Lung (tissue), 11 donors: ENCODE measurements at regions not wholly inside any gene's neighbourhood (a gene's known extent, or its start where the extent isn't known, plus 50 kb on each side); places are given as distances from the start of the nearest gene placed in this dataset.

Source experiments
- ATAC-seq: fragments of 200-7000 bp; cut with Tn5 transposase; one replicate; pipeline ENCODE4 v1.9.1; 2020; ENCODE audit warnings: moderate number of reproducible peaks; ENCODE audit not compliant: insufficient read depth, low FRiP score
- DNase-seq, 3 donors: peaks; one replicate each; pipeline ENCODE4 v3.0.0-alpha.2; 2013 to 2017
- H3K27ac ChIP-seq, 2 donors: one replicate each; pipeline ENCODE4 v1.5.1; 2013; ENCODE audit warnings: mild to moderate bottlenecking in 2 of 2, moderate library complexity in 2 of 2, control low read depth in 1 of 2, inconsistent platforms in 1 of 2, low read depth in 1 of 2, low read length in 1 of 2
- H3K27me3 ChIP-seq, 3 donors: one replicate each; pipeline ENCODE4 v1.5.1; 2013; ENCODE audit warnings: low read length in 2 of 3; ENCODE audit not compliant: control insufficient read depth in 3 of 3, insufficient read depth in 3 of 3
- H3K36me3 ChIP-seq, 4 donors: one replicate each; pipeline ENCODE4 v1.5.1; 2013; ENCODE audit warnings: low read length in 4 of 4, mild to moderate bottlenecking in 1 of 4, moderate library complexity in 1 of 4; ENCODE audit not compliant: control insufficient read depth in 4 of 4, insufficient read depth in 4 of 4
- H3K4me1 ChIP-seq, 5 donors: one replicate each; pipeline ENCODE4 v1.5.1; 2013; ENCODE audit warnings: low read length in 5 of 5, mild to moderate bottlenecking in 2 of 5, moderate library complexity in 1 of 5; ENCODE audit not compliant: control insufficient read depth in 5 of 5, insufficient read depth in 5 of 5
- H3K4me3 ChIP-seq: one replicate; pipeline ENCODE4 v1.5.1; 2013; ENCODE audit warnings: mild to moderate bottlenecking, control low read depth, moderate library complexity
- H3K9ac ChIP-seq, 2 donors: one replicate each; pipeline ENCODE4 v1.5.1; 2013; ENCODE audit warnings: low read length in 2 of 2, control low read depth in 1 of 2; ENCODE audit not compliant: insufficient read depth in 1 of 2
- H3K9me3 ChIP-seq, 4 donors: one replicate each; pipeline ENCODE4 v1.5.1; 2013; ENCODE audit warnings: low read length in 3 of 4, mild to moderate bottlenecking in 1 of 4, moderate library complexity in 1 of 4; ENCODE audit not compliant: control insufficient read depth in 4 of 4, insufficient read depth in 3 of 4
- WGBS, 2 donors: extraction: QIAGEN DNeasy Blood & Tissue Kit; methylation state at CpG; one replicate each; pipeline ENCODE4 v1.1.7; 2013; 5-methylcytosine and 5-hydroxymethylcytosine counted together
- TF ChIP-seq, protein P1 (sequence below): IDR thresholded peaks from 2 replicates; pipeline ENCODE4 v1.5.1; 2012; ENCODE audit warnings: mild to moderate bottlenecking; ENCODE audit errors: control extremely low read depth, extremely low read depth
- donor health status: control.
- donor health status: control.
- donor health status: Bipolar disorder and iron deficiency.
- donor health status: healthy.
- donor health status: DM: yes; HTN: yes; CAD: no.

DNA sequence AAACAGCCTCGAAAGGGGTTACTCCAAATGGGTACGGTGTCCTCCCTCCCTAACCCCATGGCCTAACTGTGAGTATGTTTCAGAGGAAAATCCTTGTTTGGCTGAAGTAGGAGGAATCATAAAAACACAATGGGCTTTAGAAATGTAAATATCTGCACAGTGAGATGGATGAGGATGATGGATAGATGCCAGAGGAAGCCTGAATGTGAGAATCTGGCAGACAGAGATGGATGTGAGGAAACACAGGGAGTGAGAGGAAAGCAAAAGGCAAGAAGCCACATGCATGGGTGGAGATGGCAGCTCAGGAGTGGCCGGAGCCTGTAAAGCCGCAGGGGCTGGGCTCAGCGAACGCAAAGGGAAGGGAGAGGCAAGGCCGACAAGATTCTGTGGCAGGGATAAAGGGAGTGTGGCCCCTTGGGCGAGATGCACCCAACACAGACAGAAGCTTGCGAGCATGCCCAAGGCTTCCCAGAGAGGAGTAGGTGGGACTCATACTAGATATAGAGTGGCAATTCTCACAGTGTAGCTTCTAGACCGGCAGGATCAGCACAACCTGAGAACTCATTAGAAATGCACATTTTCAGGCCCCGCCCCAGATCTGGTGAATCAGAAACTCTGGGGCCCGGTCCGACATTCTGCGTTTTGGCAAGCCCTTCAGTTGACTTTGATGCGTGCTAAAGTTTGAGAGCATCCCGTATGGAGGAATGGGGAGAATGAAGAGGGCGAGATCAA lies 237.3 kb upstream of the CADM1 start:
- 74 to 81% methylated on average over 17 of the region's 17 CpGs for WGBS, 2 donors
- peaks cover 0 to 2% (median 0%) of the 10 kb centered on the region in 4 donors for H3K9me3 ChIP-seq
- no peak overlapping the region for H3K27ac ChIP-seq
- ATAC-seq: no peak
- H3K4me3 ChIP-seq: no peak overlapping the region
- no peaks in the 10 kb centered on the region for H3K27me3 ChIP-seq
- H3K4me1 ChIP-seq: no peaks in the 10 kb centered on the region
- no peak for DNase-seq
- H3K36me3 ChIP-seq: no peaks in the 10 kb centered on the region
- TF ChIP-seq, protein P1, sequence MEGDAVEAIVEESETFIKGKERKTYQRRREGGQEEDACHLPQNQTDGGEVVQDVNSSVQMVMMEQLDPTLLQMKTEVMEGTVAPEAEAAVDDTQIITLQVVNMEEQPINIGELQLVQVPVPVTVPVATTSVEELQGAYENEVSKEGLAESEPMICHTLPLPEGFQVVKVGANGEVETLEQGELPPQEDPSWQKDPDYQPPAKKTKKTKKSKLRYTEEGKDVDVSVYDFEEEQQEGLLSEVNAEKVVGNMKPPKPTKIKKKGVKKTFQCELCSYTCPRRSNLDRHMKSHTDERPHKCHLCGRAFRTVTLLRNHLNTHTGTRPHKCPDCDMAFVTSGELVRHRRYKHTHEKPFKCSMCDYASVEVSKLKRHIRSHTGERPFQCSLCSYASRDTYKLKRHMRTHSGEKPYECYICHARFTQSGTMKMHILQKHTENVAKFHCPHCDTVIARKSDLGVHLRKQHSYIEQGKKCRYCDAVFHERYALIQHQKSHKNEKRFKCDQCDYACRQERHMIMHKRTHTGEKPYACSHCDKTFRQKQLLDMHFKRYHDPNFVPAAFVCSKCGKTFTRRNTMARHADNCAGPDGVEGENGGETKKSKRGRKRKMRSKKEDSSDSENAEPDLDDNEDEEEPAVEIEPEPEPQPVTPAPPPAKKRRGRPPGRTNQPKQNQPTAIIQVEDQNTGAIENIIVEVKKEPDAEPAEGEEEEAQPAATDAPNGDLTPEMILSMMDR: no peak
- H3K9ac ChIP-seq: no peak overlapping the region

- Histone ChIP-seq H3K36me3 (no peaks in the 10 kb centered on the region), H3K9ac (no peak overlapping the region), H3K4me1 (no peaks in the 10 kb centered on the region), H3K9me3 (peaks cover 0 to 2% (median 0%) of the 10 kb centered on the region in 4 donors), H3K27ac (no peak overlapping the region), H3K27me3 (no peaks in the 10 kb centered on the region), H3K4me3 (no peak overlapping the region)
- no peak for DNase-seq
- TF ChIP-seq, protein P1: no peak
- ATAC-seq: no peak
Measured at GRCh38 chr11:115740324-115740723, 236.1 kb upstream of the CADM1 start.

- 77 to 86% methylated on average over 3 of the region's 3 CpGs for WGBS, 2 donors
- no peaks in the 10 kb centered on the region for H3K4me1 ChIP-seq
- peaks cover 0 to 2% (median 0%) of the 10 kb centered on the region in 4 donors for H3K9me3 ChIP-seq
- ATAC-seq (no peak), DNase-seq (no peak)
- TF ChIP-seq, protein P1: no peak
- no peak overlapping the region for H3K9ac ChIP-seq
- no peak overlapping the region for H3K27ac ChIP-seq
- no peaks in the 10 kb centered on the region for H3K27me3 ChIP-seq
- no peaks in the 10 kb centered on the region for H3K36me3 ChIP-seq
- no peak overlapping the region for H3K4me3 ChIP-seq
Measured at GRCh38 chr11:115739878-115740277, 235.7 kb upstream of the CADM1 start.

- TF ChIP-seq, protein P1: no peak
- H3K27me3 ChIP-seq: no peaks in the 10 kb centered on the region
- WGBS, 2 donors: 58 to 68% methylated on average over 6 of the region's 6 CpGs
- H3K36me3 ChIP-seq: no peaks in the 10 kb centered on the region
- H3K27ac ChIP-seq: no peak overlapping the region
- no peak overlapping the region for H3K9ac ChIP-seq
- ATAC-seq (no peak), DNase-seq (no peak)
- H3K4me1 ChIP-seq: no peaks in the 10 kb centered on the region
- H3K4me3 ChIP-seq: no peak overlapping the region
- H3K9me3 ChIP-seq: peaks cover 0 to 2% (median 0%) of the 10 kb centered on the region in 4 donors
Measured at GRCh38 chr11:115739146-115739545, 234.9 kb upstream of the CADM1 start.
